Breast epithelium (tissue), 3 donors: ENCODE measurements at regions not wholly inside any gene's neighbourhood (a gene's known extent, or its start where the extent isn't known, plus 50 kb on each side); places are given as distances from the start of the nearest gene placed in this dataset.
A peak's percentile ranks its signal among the peaks of the same experiment; 100 is the strongest.

Experiments used
- CTCF ChIP-seq, 3 donors: fragments of 450-650 bp; IDR thresholded peaks; one replicate each; pipeline ENCODE4 v1.5.1; 2016 to 2017; ENCODE audit warnings: antibody characterized with exemption in 3 of 3, mild to moderate bottlenecking in 3 of 3, moderate library complexity in 3 of 3
- POLR2A ChIP-seq: fragments of 450-650 bp; IDR thresholded peaks from one replicate; pipeline ENCODE4 v1.6.1; 2016; ENCODE audit warnings: antibody characterized with exemption, mild to moderate bottlenecking, moderate library complexity

GRCh38 chr10:5305374-5305773, 59.4 kb upstream of the UCN3 start:
- no peak for TF ChIP-seq POLR2A
- peak in 1 of 3 donors; percentile 17 for TF ChIP-seq CTCF (IDR thresholded peaks at IDR 0.05)
